ENCODE measurements at regions not wholly inside any gene's neighbourhood (a gene's known extent, or its start where the extent isn't known, plus 50 kb on each side); places are given as distances from the start of the nearest gene placed in this dataset.

DNA sequence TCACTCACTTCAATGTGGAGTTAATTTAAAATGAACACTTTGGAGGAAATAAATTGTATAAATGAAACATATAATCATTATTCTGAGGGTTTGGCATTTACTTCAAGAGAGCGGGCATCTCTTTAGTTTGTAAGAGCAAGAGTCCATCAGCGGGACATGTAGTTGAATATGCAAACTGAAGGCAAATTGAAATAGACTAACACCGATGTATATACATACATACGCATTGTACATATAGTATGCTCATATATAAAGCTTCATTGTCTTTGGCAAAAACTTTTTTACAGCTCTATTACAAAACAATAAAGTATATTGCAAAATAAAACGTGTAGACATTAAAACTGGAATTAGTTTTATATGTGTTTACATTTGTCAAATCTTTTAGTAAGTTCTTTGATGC, 328.9 kb downstream of the LTN1 start:
- DNase-seq (ENCODE audit: extremely low read depth, insufficient read length), result no peak
- Histone ChIP-seq H3K4me3 (replicated peaks; ENCODE audit: low read depth, low read length) (no peak overlapping the region), H3K36me3 (ENCODE audit: control insufficient read depth, insufficient read depth, low read length) (no peaks in the 10 kb centered on the region), H3K27me3 (replicated peaks; ENCODE audit: control insufficient read depth, insufficient read depth, low read length) (no peaks in the 10 kb centered on the region)
- TF ChIP-seq, protein P1, sequence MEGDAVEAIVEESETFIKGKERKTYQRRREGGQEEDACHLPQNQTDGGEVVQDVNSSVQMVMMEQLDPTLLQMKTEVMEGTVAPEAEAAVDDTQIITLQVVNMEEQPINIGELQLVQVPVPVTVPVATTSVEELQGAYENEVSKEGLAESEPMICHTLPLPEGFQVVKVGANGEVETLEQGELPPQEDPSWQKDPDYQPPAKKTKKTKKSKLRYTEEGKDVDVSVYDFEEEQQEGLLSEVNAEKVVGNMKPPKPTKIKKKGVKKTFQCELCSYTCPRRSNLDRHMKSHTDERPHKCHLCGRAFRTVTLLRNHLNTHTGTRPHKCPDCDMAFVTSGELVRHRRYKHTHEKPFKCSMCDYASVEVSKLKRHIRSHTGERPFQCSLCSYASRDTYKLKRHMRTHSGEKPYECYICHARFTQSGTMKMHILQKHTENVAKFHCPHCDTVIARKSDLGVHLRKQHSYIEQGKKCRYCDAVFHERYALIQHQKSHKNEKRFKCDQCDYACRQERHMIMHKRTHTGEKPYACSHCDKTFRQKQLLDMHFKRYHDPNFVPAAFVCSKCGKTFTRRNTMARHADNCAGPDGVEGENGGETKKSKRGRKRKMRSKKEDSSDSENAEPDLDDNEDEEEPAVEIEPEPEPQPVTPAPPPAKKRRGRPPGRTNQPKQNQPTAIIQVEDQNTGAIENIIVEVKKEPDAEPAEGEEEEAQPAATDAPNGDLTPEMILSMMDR (IDR thresholded peaks at IDR 0.05; ENCODE audit: insufficient read depth, low read length, poor library complexity, severe bottlenecking), result no peak

- DNase-seq (ENCODE audit: extremely low read depth, insufficient read length), result no peak
- Histone ChIP-seq H3K4me3 (replicated peaks; ENCODE audit: low read depth, low read length) (no peak overlapping the region), H3K27me3 (replicated peaks; ENCODE audit: control insufficient read depth, insufficient read depth, low read length) (no peaks in the 10 kb centered on the region), H3K36me3 (ENCODE audit: control insufficient read depth, insufficient read depth, low read length) (no peaks in the 10 kb centered on the region)
- TF ChIP-seq, protein P1 (IDR thresholded peaks at IDR 0.05; ENCODE audit: insufficient read depth, low read length, poor library complexity, severe bottlenecking), result no peak
These were observed 329.5 kb downstream of the LTN1 start for GRCh38 chr21:28663111-28663693.

DNA sequence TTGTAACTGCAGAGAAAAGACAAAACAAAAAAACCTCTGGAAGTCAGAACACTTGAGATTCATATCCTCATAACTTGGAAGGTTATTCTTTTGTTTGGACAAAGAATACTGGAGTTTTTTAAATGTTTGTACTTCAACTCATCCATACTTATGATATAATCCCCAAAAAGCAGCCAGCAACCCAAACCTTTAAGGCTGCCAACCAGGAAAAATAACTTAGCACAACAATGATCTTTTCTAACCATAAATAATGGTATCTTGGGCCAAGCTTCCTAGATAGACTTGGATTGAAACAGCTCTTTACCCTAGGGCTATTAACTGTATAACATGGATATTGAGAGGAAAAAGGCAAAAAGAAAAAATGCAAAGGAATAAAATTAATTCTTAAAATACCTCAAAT, 335.1 kb downstream of the LTN1 start:
- no peak for DNase-seq (ENCODE audit: extremely low read depth, insufficient read length)
- H3K36me3 ChIP-seq (ENCODE audit: control insufficient read depth, insufficient read depth, low read length), result no peaks in the 10 kb centered on the region
- H3K27me3 ChIP-seq (replicated peaks; ENCODE audit: control insufficient read depth, insufficient read depth, low read length), result no peaks in the 10 kb centered on the region
- TF ChIP-seq, protein P1 (IDR thresholded peaks at IDR 0.05; ENCODE audit: insufficient read depth, low read length, poor library complexity, severe bottlenecking), result no peak
- H3K4me3 ChIP-seq (replicated peaks; ENCODE audit: low read depth, low read length), result no peak overlapping the region

DNA sequence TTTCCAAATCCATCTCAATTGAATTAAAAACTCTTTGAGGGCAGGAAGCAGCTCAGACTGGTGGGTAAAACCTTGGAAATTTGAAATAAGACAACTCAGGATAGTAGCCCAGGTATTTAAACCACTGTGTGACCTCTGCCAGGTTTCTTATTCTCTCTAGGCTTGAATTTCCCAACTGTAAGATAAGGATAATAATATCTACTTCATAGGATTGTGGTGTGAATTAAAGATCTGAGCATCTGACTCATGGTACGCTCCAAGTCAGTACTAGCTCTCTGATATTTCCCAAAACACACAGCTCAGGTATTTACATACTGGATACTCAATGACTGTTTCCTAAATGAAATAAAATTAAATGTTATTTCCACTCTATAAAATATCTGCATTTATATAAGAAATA, 337.2 kb downstream of the LTN1 start:
- Histone ChIP-seq H3K36me3 (ENCODE audit: control insufficient read depth, insufficient read depth, low read length) (no peaks in the 10 kb centered on the region), H3K4me3 (replicated peaks; ENCODE audit: low read depth, low read length) (no peak overlapping the region), H3K27me3 (replicated peaks; ENCODE audit: control insufficient read depth, insufficient read depth, low read length) (no peaks in the 10 kb centered on the region)
- TF ChIP-seq, protein P1 (IDR thresholded peaks at IDR 0.05; ENCODE audit: insufficient read depth, low read length, poor library complexity, severe bottlenecking), result no peak
- DNase-seq (ENCODE audit: extremely low read depth, insufficient read length), result no peak

DNA sequence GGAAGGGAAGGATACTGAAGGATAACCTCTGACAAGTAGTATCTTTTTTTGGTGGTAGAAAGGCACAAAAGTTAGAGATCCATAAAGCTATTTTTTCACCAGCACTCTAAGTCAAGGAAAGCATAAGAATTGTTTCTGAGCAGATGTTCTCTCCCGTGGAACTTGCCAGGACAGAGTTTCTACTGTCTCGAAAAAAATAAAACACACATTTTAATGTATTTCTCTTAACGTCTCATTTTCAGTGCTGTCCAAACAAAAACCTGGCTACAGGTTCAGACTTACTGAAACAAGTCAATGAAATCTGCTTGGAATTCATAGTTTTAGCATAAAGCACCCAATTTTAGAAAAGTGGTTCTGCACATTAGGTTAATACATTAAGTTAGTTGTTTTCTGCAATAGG, 338.3 kb downstream of the LTN1 start:
- no peak overlapping the region for H3K4me3 ChIP-seq (replicated peaks; ENCODE audit: low read depth, low read length)
- no peaks in the 10 kb centered on the region for H3K27me3 ChIP-seq (replicated peaks; ENCODE audit: control insufficient read depth, insufficient read depth, low read length)
- no peaks in the 10 kb centered on the region for H3K36me3 ChIP-seq (ENCODE audit: control insufficient read depth, insufficient read depth, low read length)
- TF ChIP-seq, protein P1 (IDR thresholded peaks at IDR 0.05; ENCODE audit: insufficient read depth, low read length, poor library complexity, severe bottlenecking), result no peak
- DNase-seq (ENCODE audit: extremely low read depth, insufficient read length), result no peak

GRCh38 chr21:28644762-28645161, 347.9 kb downstream of the LTN1 start:
- Histone ChIP-seq H3K4me3 (replicated peaks; ENCODE audit: low read depth, low read length) (no peak overlapping the region), H3K36me3 (ENCODE audit: control insufficient read depth, insufficient read depth, low read length) (no peaks in the 10 kb centered on the region), H3K27me3 (replicated peaks; ENCODE audit: control insufficient read depth, insufficient read depth, low read length) (no peaks in the 10 kb centered on the region)
- no peak for DNase-seq (ENCODE audit: extremely low read depth, insufficient read length)
- TF ChIP-seq, protein P1 (IDR thresholded peaks at IDR 0.05; ENCODE audit: insufficient read depth, low read length, poor library complexity, severe bottlenecking), result no peak
